Activated T-cell treated with anti-CD3 and anti-CD28 coated beads for 48 hours (primary cell): ENCODE measurements at regions not wholly inside any gene's neighbourhood (a gene's known extent, or its start where the extent isn't known, plus 50 kb on each side); places are given as distances from the start of the nearest gene placed in this dataset.

Source experiments
- DNase-seq: peaks from one replicate; pipeline ENCODE4 v3.0.0-alpha.2; 2020; ENCODE audit warnings: low read depth

GRCh38 chr7:22624781-22625180 is 102.2 kb upstream of the IL6 start:
- DNase-seq: no peak

- no peak for DNase-seq
These were observed 104.7 kb upstream of the IL6 start for GRCh38 chr7:22622116-22622785.

GRCh38 chr7:22618528-22618927 is 108.5 kb upstream of the IL6 start:
- DNase-seq: no peak

- DNase-seq: no peak
These were observed 109.8 kb upstream of the IL6 start for GRCh38 chr7:22617166-22617565.

DNA sequence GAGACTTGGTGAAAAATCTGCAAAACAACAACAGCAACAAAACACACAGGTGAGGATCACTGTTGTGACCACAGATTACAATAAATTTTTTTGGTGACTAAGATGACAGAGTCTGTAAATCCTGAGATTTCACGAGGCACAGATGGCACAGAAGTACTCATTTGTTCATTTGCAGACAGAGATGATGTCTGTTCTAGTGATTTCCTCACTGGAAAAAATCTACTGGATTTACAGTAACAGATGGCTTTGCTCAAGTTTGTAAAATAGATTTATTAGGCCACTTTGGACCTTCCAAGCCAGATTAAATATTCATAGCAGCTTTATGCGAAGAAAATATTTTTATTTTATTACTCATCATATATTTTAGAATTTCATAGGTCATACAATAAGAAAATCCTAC is 113.5 kb upstream of the IL6 start:
- no peak for DNase-seq

GRCh38 chr7:22612776-22613175 is 112.8 kb upstream of the STEAP1B start:
- DNase-seq: no peak

DNA sequence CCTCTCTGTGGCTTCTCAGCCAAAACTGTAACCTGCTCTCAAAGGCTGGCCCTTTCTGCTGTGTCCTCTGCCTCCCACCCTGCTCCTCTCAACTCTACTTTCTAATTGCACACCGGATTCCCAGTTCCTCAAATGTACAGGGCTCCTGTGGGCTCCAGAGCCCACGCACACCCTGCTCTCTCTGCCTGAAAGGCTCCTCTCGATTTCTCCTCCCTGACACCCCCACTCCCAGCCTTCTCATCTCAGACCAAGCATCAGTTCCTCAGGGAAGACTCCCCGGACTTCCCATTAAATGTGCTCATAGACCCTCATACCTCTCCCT is 111.7 kb upstream of the STEAP1B start:
- DNase-seq: no peak

GRCh38 chr7:22610951-22611757 is 111.2 kb upstream of the STEAP1B start:
- DNase-seq: no peak

DNA sequence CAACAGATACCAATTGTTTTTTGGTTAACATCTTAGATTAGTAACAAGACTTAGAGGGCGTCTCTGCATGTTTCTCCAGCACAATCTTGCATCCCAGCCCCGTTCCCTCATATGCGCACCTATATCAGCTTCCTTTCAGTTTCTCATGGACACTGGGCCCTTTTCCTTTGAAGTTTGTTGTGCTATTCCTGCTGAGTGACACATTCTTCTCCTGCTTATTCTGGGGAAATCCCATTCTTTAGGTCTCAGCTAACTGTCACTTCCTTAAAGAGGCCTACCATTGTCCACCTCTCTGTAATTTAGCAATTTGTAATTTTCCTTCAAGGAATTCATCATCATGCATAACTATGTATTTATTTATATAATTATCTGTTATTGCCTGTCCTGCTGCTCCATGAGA is 110.3 kb upstream of the STEAP1B start:
- DNase-seq: no peak

DNA sequence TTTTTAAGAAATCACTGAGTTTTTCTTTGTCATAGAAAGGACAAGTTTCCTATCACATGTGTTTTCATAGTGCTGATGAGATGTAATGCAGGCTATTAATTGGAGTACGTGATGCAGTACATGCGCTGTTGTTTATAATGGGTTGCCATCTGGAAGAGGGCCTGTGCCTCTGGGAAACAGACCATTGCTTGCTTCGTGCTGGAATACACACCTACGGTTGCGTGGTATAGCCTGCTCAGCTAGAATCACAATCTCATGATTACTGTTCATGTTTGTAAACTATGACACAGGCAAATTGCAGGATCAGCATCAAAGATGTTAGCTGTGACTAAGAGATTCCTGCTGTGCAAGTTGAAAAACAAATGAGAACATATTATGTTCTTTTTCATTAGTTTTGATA is 107.2 kb upstream of the STEAP1B start:
- DNase-seq: no peak

- DNase-seq: no peak
These were observed 104.3 kb upstream of the STEAP1B start for GRCh38 chr7:22604246-22604645.

- no peak for DNase-seq
These were observed 102.0 kb upstream of the STEAP1B start for GRCh38 chr7:22601812-22602565.

DNA sequence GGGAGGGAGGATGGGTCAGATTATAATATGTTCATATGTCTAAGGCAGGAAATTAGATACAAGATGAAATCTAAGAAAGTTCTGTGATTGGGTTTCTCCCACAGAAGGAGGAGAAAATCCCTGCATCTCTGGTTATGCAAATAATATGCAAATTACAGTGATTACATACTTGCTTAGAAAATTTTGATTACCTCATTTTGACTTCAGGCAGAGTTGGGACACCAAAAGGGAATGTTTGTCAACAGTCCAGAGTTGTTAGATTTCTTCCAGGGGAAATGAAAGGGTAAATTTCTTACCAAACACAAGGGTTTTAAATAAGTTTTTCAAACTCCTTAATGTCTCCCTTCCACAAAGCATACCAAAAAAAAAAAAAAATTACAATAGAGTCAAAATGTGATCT is 101.4 kb upstream of the STEAP1B start:
- DNase-seq: no peak

GRCh38 chr7:22601003-22601402 is 101.0 kb upstream of the STEAP1B start:
- DNase-seq: no peak

DNA sequence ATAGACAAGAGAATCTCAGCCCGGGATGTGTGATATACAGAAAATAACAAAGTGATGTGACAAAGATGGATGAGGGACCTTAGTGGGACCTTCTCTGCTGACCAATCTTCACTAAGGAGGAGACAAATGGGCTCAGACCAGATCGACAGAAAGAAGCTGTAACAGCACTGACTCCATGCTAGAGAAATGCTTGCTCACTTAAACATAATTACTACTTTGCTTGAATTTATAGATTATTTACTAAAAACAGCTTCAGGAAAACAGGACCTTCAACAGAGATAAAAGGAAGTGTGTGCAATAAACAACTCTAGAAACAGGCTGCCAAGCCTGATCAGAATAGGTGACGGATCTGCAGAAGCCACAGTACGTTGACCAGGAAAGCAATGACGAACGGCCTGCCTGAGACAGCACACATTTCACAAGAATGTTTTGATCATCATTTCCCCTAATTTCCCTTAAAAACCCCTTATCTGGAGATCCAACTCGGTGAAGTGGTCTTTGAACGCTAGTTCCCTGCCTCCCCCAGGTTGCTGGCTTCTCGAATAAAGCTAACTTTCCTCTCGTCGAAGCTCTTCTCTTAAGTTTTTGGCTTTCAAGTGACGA is 98.4 kb upstream of the STEAP1B start:
- DNase-seq: no peak

GRCh38 chr7:22597844-22598243 is 97.9 kb upstream of the STEAP1B start:
- no peak for DNase-seq

- DNase-seq: no peak
These were observed 96.9 kb upstream of the STEAP1B start for GRCh38 chr7:22596763-22597400.

GRCh38 chr7:22594020-22594419 is 94.0 kb upstream of the STEAP1B start:
- no peak for DNase-seq

- DNase-seq: no peak
These were observed 91.3 kb upstream of the STEAP1B start for GRCh38 chr7:22591271-22591670.

DNA sequence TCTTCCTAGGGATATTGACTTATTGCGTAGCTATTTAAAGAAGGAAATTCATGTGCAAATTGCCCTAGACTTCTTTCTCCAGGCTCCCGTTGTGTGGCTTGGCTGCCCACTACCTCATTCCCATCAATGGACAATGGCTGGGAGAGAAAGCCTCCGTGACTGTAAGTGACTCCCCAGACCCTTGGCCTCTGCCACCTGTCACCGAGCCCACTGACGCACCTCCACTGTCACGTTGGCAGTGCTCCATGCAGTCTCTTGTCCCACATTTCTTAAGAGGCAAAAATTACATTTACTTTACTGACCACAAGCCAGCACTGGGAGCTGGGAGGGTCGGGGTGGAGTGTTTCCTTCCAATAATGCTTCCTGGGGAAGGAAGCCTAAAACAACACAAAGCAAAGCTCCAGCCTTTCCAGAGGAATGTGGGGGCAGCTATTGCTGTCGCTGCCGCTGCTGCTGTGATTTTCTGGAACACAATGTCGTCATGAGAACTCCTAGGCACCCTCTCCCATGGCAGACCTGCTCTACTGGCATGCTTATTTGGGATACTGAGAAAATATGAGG is 89.7 kb upstream of the STEAP1B start:
- DNase-seq: no peak

DNA sequence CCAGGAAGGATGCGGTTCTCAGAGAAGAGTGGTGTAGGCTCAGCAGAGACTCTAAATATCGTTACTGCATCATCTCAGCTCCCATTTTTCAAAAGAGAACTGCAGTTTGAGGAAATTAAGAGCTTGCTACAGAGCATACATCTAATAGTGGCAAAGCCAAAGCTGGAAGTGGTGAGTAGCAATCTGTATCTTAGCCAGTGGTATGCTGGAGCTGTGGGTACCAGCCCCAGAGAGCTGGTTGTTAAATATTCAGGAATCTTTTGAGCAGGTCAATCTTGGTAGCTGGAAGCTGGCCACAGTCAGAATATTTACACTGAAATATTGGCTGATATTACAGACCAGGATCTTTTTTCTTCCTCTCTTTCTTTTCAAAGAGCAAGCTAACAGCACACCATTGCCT is 88.4 kb upstream of the STEAP1B start:
- no peak for DNase-seq

DNA sequence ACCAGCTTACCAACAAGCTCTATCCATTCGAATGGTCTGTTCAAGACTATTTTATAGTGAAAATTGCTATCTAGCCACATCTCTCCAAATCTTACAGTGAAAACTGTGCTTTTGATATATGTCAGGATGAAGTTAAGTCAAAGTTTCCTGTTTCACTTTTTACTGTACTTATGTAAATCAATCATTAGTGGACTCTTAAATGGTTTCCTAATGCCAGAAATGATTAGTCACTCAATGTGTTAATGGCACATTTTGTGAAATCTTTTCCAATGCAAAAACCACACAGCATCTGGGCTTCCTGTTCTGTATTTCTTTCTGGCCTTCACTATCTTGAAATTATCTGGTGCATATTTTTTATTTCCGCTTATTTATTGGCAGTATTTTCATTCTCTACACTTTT is 87.3 kb upstream of the STEAP1B start:
- DNase-seq: no peak
